Activated T-cell treated with anti-CD3 and anti-CD28 coated beads for 1 hour (primary cell): ENCODE measurements at regions not wholly inside any gene's neighbourhood (a gene's known extent, or its start where the extent isn't known, plus 50 kb on each side); places are given as distances from the start of the nearest gene placed in this dataset.

Experiments
- DNase-seq: peaks from one replicate; pipeline ENCODE4 v3.0.0-alpha.2; 2020; ENCODE audit warnings: low read depth

- DNase-seq, result no peak
Measured at GRCh38 chr13:111517641-111518010, 197.2 kb downstream of the TEX29 start.

- DNase-seq, result no peak
Measured at GRCh38 chr13:111518161-111518792, 197.8 kb downstream of the TEX29 start.

- no peak for DNase-seq
Measured at GRCh38 chr13:111519041-111519440, 198.6 kb downstream of the TEX29 start.

- DNase-seq, result no peak
Measured at GRCh38 chr13:111519490-111520170, 199.2 kb downstream of the TEX29 start.

GRCh38 chr13:111521030-111521429 lies 200.6 kb downstream of the TEX29 start:
- no peak for DNase-seq

GRCh38 chr13:111521691-111522229 lies 201.3 kb downstream of the TEX29 start:
- no peak for DNase-seq

GRCh38 chr13:111525320-111526118 lies 205.1 kb downstream of the TEX29 start:
- no peak for DNase-seq

GRCh38 chr13:111526922-111527321 lies 206.5 kb downstream of the TEX29 start:
- DNase-seq, result no peak

- no peak for DNase-seq
Measured at GRCh38 chr13:111527614-111528229, 207.3 kb downstream of the TEX29 start.

GRCh38 chr13:111528513-111528912 lies 208.1 kb downstream of the TEX29 start:
- DNase-seq, result no peak

- DNase-seq, result no peak
Measured at GRCh38 chr13:111530137-111530870, 209.9 kb downstream of the TEX29 start.

- no peak for DNase-seq
Measured at GRCh38 chr13:111531505-111531904, 211.1 kb downstream of the TEX29 start.

- DNase-seq, result no peak
Measured at GRCh38 chr13:111532111-111532510, 211.7 kb downstream of the TEX29 start.

- DNase-seq, result no peak
Measured at GRCh38 chr13:111533900-111534683, 213.7 kb downstream of the TEX29 start.

- no peak for DNase-seq
Measured at GRCh38 chr13:111534751-111535522, 214.5 kb downstream of the TEX29 start.

- no peak for DNase-seq
Measured at GRCh38 chr13:111535523-111535811, 215.0 kb downstream of the TEX29 start.

- DNase-seq, result no peak
Measured at GRCh38 chr13:111536075-111536642, 215.7 kb downstream of the TEX29 start.

GRCh38 chr13:111537115-111537728 lies 216.8 kb downstream of the TEX29 start:
- DNase-seq, result no peak

GRCh38 chr13:111537843-111538499 lies 217.5 kb downstream of the TEX29 start:
- no peak for DNase-seq
